ENCODE measurements at regions not wholly inside any gene's neighbourhood (a gene's known extent, or its start where the extent isn't known, plus 50 kb on each side); places are given as distances from the start of the nearest gene placed in this dataset.

DNA sequence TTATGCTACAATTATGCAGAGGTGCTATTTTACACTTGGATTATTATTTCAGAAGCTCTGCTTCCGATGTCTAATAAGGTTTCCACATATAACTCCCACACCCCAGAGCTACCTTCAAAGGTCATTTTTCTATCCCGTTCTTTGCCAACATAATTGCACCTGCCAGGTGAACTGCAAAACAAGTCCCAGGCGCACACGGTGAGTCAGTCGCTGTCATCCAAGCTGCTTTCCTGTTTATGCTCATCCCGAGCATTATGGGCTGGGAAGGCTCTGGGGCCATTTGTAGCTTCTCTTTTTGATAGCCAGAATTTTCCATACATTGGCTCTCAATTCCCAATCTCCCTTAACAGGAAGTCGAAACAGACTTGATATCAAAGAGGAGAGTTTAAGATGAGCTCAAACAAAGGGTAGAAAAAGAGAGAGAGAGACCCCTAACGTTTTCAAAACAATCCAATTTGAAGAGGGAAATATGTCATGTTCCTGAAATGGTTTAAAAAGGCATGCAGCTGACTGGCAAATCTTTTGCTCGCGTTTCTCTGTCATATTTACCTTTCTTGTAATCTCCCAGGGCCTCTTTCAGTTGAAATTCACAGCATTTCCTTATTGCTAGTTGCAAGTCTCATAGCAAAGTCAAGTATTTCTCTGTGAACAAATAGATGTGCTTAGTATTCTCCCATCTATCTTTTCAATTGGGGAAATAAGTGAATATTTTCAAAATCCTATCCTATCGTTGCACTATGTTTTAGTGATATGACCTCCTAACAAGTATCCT, 815.9 kb downstream of the KCNA4 start:
- TF ChIP-seq, protein P1, sequence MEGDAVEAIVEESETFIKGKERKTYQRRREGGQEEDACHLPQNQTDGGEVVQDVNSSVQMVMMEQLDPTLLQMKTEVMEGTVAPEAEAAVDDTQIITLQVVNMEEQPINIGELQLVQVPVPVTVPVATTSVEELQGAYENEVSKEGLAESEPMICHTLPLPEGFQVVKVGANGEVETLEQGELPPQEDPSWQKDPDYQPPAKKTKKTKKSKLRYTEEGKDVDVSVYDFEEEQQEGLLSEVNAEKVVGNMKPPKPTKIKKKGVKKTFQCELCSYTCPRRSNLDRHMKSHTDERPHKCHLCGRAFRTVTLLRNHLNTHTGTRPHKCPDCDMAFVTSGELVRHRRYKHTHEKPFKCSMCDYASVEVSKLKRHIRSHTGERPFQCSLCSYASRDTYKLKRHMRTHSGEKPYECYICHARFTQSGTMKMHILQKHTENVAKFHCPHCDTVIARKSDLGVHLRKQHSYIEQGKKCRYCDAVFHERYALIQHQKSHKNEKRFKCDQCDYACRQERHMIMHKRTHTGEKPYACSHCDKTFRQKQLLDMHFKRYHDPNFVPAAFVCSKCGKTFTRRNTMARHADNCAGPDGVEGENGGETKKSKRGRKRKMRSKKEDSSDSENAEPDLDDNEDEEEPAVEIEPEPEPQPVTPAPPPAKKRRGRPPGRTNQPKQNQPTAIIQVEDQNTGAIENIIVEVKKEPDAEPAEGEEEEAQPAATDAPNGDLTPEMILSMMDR (IDR thresholded peaks at IDR 0.05; ENCODE audit: unreplicated experiment), result no peak
- no TSS peak for BruUV-seq (replicated peaks)
- H3K4me1 Mint-ChIP-seq (ENCODE audit: low read depth, unreplicated experiment), result peaks cover 9% of the 10 kb centered on the region
- CTCF ChIA-PET, result no interaction called here
- H3K36me3 Mint-ChIP-seq (ENCODE audit: insufficient read depth, unreplicated experiment), result no peaks in the 10 kb centered on the region
- intact Hi-C loops (cut with micrococcal nuclease; ENCODE audit: unreplicated experiment), result no loop called here
- no peaks in the 10 kb centered on the region for H3K27me3 Mint-ChIP-seq (ENCODE audit: unreplicated experiment)
- peak; percentile 4 for DNase-seq
- H3K4me3 Mint-ChIP-seq (ENCODE audit: low read depth, unreplicated experiment), result no peak overlapping the region
- no peaks in the 10 kb centered on the region for H3K9me3 Mint-ChIP-seq (ENCODE audit: low read depth, unreplicated experiment)
- H3K27ac Mint-ChIP-seq (ENCODE audit: unreplicated experiment), result no peak overlapping the region

DNA sequence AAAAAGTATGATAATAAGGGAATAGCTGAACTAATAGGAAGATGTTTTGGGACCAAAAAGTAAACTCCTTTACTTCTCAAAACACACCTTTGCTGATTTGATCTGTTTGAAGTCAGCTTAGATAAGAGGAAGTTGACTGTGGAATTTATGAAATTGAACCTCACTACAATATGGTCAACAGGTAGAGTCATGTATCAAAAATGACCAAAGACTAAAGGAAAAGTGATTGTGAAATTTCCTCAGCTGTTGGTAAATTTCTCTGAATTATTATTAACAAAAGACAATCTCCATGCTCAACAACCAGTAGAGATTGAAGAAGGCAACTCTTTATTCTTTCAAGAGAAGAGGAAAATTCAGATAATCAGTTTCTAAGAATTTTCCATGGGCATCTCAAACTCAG, 826.5 kb downstream of the KCNA4 start:
- Mint-ChIP-seq H3K36me3 (ENCODE audit: insufficient read depth, unreplicated experiment) (no peaks in the 10 kb centered on the region), H3K9me3 (ENCODE audit: low read depth, unreplicated experiment) (no peaks in the 10 kb centered on the region), H3K27me3 (ENCODE audit: unreplicated experiment) (no peaks in the 10 kb centered on the region), H3K27ac (ENCODE audit: unreplicated experiment) (no peak overlapping the region), H3K4me3 (ENCODE audit: low read depth, unreplicated experiment) (no peak overlapping the region), H3K4me1 (ENCODE audit: low read depth, unreplicated experiment) (no peaks in the 10 kb centered on the region)
- no peak for DNase-seq
- CTCF ChIA-PET, result no interaction called here
- BruUV-seq (replicated peaks), result no TSS peak
- intact Hi-C loops (cut with micrococcal nuclease; ENCODE audit: unreplicated experiment), result no loop called here
- TF ChIP-seq, protein P1 (IDR thresholded peaks at IDR 0.05; ENCODE audit: unreplicated experiment), result no peak

DNA sequence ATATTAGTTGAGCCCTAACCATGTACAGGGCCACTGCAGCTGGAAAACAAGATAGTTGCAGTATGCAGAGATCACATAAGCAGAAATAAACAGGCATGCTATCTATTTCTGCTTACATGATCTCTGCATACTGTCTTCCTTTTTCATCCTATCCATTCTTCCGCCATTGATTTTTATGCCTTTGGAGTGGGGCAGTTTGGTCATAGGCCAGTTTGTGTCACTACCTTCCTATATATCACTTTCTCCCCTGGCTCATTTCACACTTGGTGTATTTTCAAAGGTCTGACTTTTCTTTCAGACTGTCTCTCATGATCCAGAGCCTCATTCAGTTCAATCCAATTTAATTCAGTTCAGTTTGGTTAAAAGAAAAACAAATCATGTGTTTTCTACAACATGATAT, 829.6 kb downstream of the KCNA4 start:
- Mint-ChIP-seq H3K9me3 (ENCODE audit: low read depth, unreplicated experiment) (no peaks in the 10 kb centered on the region), H3K27ac (ENCODE audit: unreplicated experiment) (no peak overlapping the region), H3K4me3 (ENCODE audit: low read depth, unreplicated experiment) (no peak overlapping the region), H3K36me3 (ENCODE audit: insufficient read depth, unreplicated experiment) (no peaks in the 10 kb centered on the region), H3K27me3 (ENCODE audit: unreplicated experiment) (no peaks in the 10 kb centered on the region), H3K4me1 (ENCODE audit: low read depth, unreplicated experiment) (no peaks in the 10 kb centered on the region)
- no peak for DNase-seq
- CTCF ChIA-PET, result no interaction called here
- TF ChIP-seq, protein P1 (IDR thresholded peaks at IDR 0.05; ENCODE audit: unreplicated experiment), result no peak
- BruUV-seq (replicated peaks), result no TSS peak
- intact Hi-C loops (cut with micrococcal nuclease; ENCODE audit: unreplicated experiment), result no loop called here

DNA sequence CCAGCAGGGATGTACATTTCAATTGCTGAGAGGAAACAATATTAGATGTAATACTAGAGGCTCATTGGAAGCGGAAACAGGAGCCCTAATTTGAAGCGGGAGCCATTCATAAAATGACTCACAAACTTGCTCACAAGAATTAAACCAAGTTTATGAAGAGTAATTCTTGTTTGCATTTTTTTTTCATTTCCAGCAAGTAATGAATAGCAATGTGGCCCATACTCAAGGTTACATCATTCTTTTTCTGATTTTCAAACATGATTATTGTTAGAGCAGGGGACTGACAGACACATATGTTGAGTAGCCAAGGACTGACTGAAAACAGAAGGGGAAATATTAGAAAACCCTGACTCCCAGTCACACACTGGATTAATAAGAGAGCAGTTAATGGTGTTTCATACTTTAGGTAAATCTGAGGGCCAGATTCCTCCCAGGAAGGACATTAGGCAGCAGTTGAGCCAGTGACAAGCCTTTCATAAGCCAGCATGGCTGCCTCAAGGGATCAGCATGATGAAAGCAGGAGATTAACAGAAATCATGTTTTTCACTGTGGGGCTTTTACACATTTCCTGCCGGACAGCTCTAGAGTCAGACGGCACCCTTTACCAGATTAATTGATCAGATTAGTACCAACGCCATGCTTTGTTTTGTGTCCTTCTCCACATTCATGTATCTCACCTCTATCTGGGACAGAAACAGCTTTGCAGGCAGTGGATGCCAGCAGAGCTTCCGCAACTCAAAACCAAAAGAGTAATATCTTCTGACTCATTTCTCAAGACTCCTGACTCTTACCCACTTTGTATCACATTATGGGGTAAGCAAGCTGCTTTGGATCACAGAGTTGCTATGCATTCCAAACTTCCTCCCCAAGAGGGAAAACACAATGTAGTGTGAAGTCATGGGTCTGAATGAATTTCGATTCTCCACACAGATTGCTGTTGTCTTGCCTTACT, 831.6 kb downstream of the KCNA4 start:
- Mint-ChIP-seq H3K4me1 (ENCODE audit: low read depth, unreplicated experiment) (no peaks in the 10 kb centered on the region), H3K4me3 (ENCODE audit: low read depth, unreplicated experiment) (no peak overlapping the region), H3K27me3 (ENCODE audit: unreplicated experiment) (no peaks in the 10 kb centered on the region), H3K9me3 (ENCODE audit: low read depth, unreplicated experiment) (no peaks in the 10 kb centered on the region), H3K36me3 (ENCODE audit: insufficient read depth, unreplicated experiment) (no peaks in the 10 kb centered on the region), H3K27ac (ENCODE audit: unreplicated experiment) (no peak overlapping the region)
- CTCF ChIA-PET, result interaction anchor here (0.6 kb wide), 1 partner anchor 26 kb away, joined by 4 read pairs; no protein-coding TSS in a partner anchor
- TF ChIP-seq, protein P1 (IDR thresholded peaks at IDR 0.05; ENCODE audit: unreplicated experiment), result no peak
- BruUV-seq (replicated peaks), result no TSS peak
- no peak for DNase-seq
- intact Hi-C loops (cut with micrococcal nuclease; ENCODE audit: unreplicated experiment), result no loop called here

All from Calu3 (cell line).